SU-DHL-6 (cell line): ENCODE measurements at regions not wholly inside any gene's neighbourhood (a gene's known extent, or its start where the extent isn't known, plus 50 kb on each side); places are given as distances from the start of the nearest gene placed in this dataset.

Source experiments
- CTCF ChIP-seq: fragments of 200-600 bp; sonication (generic); IDR thresholded peaks from one replicate; pipeline ENCODE4 v1.5.1; 2017; ENCODE audit warnings: antibody characterized with exemption, mild to moderate bottlenecking, low read length, moderate library complexity; ENCODE audit not compliant: insufficient read depth, poor library complexity, severe bottlenecking
- EZH2phosphoT487 ChIP-seq: fragments of 200-600 bp; sonication (generic), shearing (Covaris generic); conservative IDR thresholded peaks from 2 replicates; pipeline ENCODE4 v1.6.1; 2018; ENCODE audit warnings: mild to moderate bottlenecking, antibody characterized with exemption, low read length, moderate library complexity, mixed read lengths

DNA sequence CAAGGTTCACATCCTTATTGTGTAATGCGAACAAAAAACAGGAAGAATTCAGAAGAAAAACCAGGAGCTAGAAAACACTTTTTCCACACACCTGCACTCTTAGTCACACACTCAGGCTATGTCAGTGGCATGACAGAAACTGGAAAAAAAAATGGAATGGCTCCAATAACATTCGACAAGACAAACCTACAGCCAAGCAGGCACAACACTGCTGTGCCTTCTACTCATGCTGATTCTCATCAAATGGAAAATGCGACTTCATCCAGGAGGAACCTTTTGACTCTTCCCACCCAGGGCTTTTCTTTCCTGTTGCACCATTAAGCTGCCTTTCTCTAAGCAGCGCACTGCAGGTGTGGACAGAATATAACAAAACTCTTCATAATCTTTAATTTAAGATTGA lies 163.2 kb upstream of the BTBD3 start:
- TF ChIP-seq CTCF (no peak), EZH2phosphoT487 (no peak)
